Testis (tissue), 2 donors: ENCODE measurements at regions not wholly inside any gene's neighbourhood (a gene's known extent, or its start where the extent isn't known, plus 50 kb on each side); places are given as distances from the start of the nearest gene placed in this dataset.

Experiments used
- DNase-seq: peaks from one replicate; pipeline ENCODE4 v3.0.0-alpha.2; 2019
- H3K27ac ChIP-seq, 2 donors: fragments of 200-600 bp; sonication (generic); one replicate each; pipeline ENCODE4 v1.5.1; 2019
- H3K27me3 ChIP-seq: fragments of 200-600 bp; sonication (generic); one replicate; pipeline ENCODE4 v1.5.1; 2019
- H3K36me3 ChIP-seq: fragments of 200-600 bp; sonication (generic); one replicate; pipeline ENCODE4 v1.5.1; 2017; ENCODE audit warnings: low read depth; ENCODE audit errors: missing control alignments
- H3K4me1 ChIP-seq: fragments of 200-600 bp; sonication (generic); one replicate; pipeline ENCODE4 v1.5.1; 2019
- H3K4me3 ChIP-seq, 2 donors: fragments of 200-600 bp; sonication (generic); one replicate each; pipeline ENCODE4 v1.5.1; 2017 to 2019
- H3K9me3 ChIP-seq: fragments of 200-600 bp; sonication (generic); one replicate; pipeline ENCODE4 v1.5.1; 2017
- POLR2A ChIP-seq: fragments of 450-650 bp; IDR thresholded peaks from one replicate; pipeline ENCODE4 v1.6.1; 2017; ENCODE audit warnings: antibody characterized with exemption, mild to moderate bottlenecking, moderate library complexity
- WGBS, 2 donors: methylation state at CpG; one replicate each; pipeline ENCODE4 v1.1.5; 2018; 5-methylcytosine and 5-hydroxymethylcytosine counted together
- intact Hi-C: fragments of 100-400 bp; cut with DNase I; formaldehyde crosslinking; loops from one replicate; pipeline ENCODE4 v1.15.1; 2023; ENCODE audit warnings: low total_unique reads
- TF ChIP-seq, protein P1 (sequence below), 3 experiments: fragments of 450-650 bp in 2 of 3; fragments of 200-600 bp in 1 of 3; sonication (generic) in 1 of 3; IDR thresholded peaks; one replicate each; pipeline ENCODE4 v1.5.1; 2016 to 2019; ENCODE audit warnings: antibody characterized with exemption in 3 of 3, mild to moderate bottlenecking in 2 of 3, moderate library complexity in 1 of 3

DNA sequence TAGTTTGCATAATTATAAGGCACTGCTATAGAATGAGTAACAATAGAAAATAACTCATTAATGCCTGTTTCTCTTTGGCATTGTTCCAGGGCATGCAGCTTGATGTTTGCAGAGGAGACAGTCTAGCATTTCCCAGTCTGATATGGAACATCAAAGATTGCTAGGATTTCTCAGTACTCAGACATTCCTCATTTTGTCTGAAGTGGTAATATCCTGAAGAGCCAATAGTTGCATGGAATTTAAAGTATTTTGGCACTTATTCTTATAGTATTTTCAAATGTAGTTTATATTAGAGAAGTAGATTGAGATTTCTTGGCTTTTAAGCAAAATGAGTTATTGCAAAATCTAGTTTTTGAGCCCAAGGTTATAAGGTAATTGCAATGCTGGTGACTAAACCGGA lies 337.3 kb upstream of the E2F7 start:
- DNase-seq, result no peak
- Histone ChIP-seq H3K27ac (no peak overlapping the region), H3K27me3 (no peaks in the 10 kb centered on the region), H3K9me3 (no peaks in the 10 kb centered on the region), H3K36me3 (no peaks in the 10 kb centered on the region), H3K4me1 (no peaks in the 10 kb centered on the region), H3K4me3 (no peak overlapping the region)
- 62 to 68% methylated on average over 1 of the region's 1 CpG for WGBS, 2 donors
- TF ChIP-seq, protein P1, sequence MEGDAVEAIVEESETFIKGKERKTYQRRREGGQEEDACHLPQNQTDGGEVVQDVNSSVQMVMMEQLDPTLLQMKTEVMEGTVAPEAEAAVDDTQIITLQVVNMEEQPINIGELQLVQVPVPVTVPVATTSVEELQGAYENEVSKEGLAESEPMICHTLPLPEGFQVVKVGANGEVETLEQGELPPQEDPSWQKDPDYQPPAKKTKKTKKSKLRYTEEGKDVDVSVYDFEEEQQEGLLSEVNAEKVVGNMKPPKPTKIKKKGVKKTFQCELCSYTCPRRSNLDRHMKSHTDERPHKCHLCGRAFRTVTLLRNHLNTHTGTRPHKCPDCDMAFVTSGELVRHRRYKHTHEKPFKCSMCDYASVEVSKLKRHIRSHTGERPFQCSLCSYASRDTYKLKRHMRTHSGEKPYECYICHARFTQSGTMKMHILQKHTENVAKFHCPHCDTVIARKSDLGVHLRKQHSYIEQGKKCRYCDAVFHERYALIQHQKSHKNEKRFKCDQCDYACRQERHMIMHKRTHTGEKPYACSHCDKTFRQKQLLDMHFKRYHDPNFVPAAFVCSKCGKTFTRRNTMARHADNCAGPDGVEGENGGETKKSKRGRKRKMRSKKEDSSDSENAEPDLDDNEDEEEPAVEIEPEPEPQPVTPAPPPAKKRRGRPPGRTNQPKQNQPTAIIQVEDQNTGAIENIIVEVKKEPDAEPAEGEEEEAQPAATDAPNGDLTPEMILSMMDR (IDR thresholded peaks at IDR 0.05), result no peak
- no peak for TF ChIP-seq POLR2A
- intact Hi-C loops, result no loop called here

DNA sequence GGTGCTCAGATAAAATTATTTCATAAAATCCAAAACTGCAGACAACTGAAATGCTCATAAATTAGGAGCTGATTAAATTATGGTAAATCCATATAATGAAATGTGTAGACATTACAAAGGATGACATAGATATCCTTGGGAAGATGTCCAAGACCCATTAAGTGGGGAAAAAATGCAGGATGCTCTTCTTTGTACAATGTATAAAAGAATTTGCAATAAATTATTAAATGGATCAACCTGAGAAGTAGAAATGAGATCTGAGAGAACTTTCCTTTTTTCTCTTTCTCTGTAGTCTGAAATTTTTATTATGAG lies 336.4 kb upstream of the E2F7 start:
- H3K27ac ChIP-seq, result no peak overlapping the region
- no peaks in the 10 kb centered on the region for H3K4me1 ChIP-seq
- no peak for DNase-seq
- no peaks in the 10 kb centered on the region for H3K36me3 ChIP-seq
- H3K27me3 ChIP-seq, result no peaks in the 10 kb centered on the region
- H3K9me3 ChIP-seq, result no peaks in the 10 kb centered on the region
- intact Hi-C loops, result no loop called here
- no peak overlapping the region for H3K4me3 ChIP-seq
- TF ChIP-seq, protein P1 (IDR thresholded peaks at IDR 0.05), result no peak
- TF ChIP-seq POLR2A, result no peak

DNA sequence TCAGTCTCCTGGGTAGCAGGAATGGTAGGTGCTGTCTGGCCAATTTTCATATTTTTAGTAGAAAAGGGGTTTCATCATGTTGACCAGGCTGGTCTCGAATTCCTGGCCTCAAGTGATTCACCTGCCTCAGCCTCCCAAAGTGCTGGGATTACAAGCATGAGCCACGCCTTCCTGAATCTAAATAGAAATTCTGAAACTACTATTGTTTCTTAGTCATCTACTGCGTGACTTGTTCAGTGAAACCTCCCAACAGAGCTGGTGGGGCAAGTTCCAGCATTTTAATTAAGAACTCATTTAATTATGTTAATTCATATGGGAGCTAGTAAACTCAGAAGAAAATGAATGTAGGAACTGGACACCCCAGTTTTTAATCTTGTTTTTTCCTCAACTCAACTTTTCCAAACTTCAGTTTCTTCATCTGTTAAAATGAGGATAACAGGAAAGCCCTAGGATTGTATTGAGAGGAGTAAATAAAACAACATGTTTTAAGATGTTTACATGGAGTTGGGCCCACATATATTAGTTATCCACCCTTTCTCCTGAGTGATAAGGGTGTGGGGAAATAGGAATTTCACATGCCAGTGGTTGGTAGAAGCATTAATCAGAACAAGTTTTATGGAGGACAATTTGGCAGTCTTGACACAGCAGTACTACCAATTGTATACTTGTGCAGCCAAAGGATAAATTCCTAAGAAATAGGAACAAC lies 335.8 kb upstream of the E2F7 start:
- DNase-seq, result no peak
- Histone ChIP-seq H3K27me3 (no peaks in the 10 kb centered on the region), H3K9me3 (no peaks in the 10 kb centered on the region), H3K27ac (no peak overlapping the region), H3K36me3 (no peaks in the 10 kb centered on the region), H3K4me1 (no peaks in the 10 kb centered on the region), H3K4me3 (no peak overlapping the region)
- no peak for TF ChIP-seq POLR2A
- TF ChIP-seq, protein P1 (IDR thresholded peaks at IDR 0.05), result no peak
- WGBS, 2 donors, result 95 to 97% methylated on average over 3 of the region's 3 CpGs
- intact Hi-C loops, result no loop called here

DNA sequence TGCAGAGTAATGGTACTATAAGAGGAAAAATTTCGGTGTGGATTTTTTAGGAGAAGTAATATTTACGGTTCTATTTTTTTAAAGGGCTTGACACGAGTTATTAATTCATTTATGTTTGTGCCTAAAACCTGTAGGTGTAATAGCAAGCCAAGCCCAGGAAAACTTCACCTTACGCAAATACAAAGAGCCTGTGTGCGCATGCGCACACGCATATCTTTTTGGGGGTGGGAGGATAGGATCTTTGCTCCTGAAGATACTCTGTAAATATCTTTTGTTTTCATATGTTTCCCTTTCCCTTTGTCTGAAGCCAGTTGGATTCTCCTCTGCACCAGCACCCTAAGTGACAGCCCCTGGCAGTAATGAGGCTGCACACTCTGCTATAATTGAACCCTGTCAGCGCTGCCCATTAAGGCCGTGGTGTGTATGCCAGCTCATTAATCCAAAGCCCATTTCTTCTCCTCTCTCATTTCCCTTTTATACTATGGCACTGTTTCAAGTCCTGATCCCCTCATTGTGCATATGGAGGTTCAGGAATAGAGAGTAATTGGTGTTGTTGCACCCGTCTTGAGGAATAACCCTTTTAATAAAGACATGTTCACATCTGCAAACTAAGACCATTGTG lies 327.2 kb upstream of the E2F7 start:
- Histone ChIP-seq H3K4me3 (no peak overlapping the region), H3K9me3 (no peaks in the 10 kb centered on the region), H3K36me3 (no peaks in the 10 kb centered on the region), H3K4me1 (no peaks in the 10 kb centered on the region), H3K27ac (no peak overlapping the region), H3K27me3 (no peaks in the 10 kb centered on the region)
- WGBS, 2 donors, result 68 to 76% methylated on average over 10 of the region's 10 CpGs
- TF ChIP-seq, protein P1 (IDR thresholded peaks at IDR 0.05), result no peak
- no peak for TF ChIP-seq POLR2A
- DNase-seq, result no peak
- intact Hi-C loops, result no loop called here
